ENCODE measurements at regions not wholly inside any gene's neighbourhood (a gene's known extent, or its start where the extent isn't known, plus 50 kb on each side); places are given as distances from the start of the nearest gene placed in this dataset.

DNA sequence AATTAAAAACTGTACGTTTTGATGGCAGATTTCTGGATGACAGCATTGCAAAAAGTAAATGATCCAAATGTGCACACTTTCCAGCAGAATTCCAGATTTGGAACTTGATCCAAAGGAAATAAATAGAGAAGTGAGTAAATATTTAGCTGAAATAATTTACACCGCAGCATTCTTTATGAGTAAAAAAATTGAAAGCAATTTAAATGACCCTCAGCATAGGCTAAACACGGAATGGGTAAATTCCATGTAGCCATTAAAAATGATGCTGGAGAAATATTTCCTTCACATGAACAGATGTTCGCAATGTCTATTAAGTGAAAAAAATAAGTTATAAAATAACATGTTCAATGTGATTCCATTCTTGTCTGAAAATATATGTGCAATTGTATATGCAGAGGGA is 424.8 kb downstream of the HS3ST3B1 start:
- TF ChIP-seq, protein P1, sequence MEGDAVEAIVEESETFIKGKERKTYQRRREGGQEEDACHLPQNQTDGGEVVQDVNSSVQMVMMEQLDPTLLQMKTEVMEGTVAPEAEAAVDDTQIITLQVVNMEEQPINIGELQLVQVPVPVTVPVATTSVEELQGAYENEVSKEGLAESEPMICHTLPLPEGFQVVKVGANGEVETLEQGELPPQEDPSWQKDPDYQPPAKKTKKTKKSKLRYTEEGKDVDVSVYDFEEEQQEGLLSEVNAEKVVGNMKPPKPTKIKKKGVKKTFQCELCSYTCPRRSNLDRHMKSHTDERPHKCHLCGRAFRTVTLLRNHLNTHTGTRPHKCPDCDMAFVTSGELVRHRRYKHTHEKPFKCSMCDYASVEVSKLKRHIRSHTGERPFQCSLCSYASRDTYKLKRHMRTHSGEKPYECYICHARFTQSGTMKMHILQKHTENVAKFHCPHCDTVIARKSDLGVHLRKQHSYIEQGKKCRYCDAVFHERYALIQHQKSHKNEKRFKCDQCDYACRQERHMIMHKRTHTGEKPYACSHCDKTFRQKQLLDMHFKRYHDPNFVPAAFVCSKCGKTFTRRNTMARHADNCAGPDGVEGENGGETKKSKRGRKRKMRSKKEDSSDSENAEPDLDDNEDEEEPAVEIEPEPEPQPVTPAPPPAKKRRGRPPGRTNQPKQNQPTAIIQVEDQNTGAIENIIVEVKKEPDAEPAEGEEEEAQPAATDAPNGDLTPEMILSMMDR (IDR thresholded peaks at IDR 0.05) = no peak
- no peak for TF ChIP-seq POLR2A (IDR thresholded peaks at IDR 0.05; ENCODE audit: low read depth)

Data from esophagus muscularis mucosa (tissue), 3 donors.